ENCODE measurements at regions not wholly inside any gene's neighbourhood (a gene's known extent, or its start where the extent isn't known, plus 50 kb on each side); places are given as distances from the start of the nearest gene placed in this dataset.

GRCh38 chr2:121858369-121858768, 102.9 kb downstream of the TSN start:
- CTCF ChIA-PET = no interaction called here
- POLR2A ChIA-PET (ENCODE audit: low non-redundant PET) = no interaction called here
- TF ChIP-seq CTCF (conservative IDR thresholded peaks at IDR 0.05; ENCODE audit: low read depth) = no peak
- no peak overlapping the region for H3K27ac ChIP-seq
- DNase-seq (ENCODE audit: low spot score) = no peak

- no peak overlapping the region for H3K27ac ChIP-seq
- CTCF ChIA-PET = no interaction called here
- POLR2A ChIA-PET (ENCODE audit: low non-redundant PET) = no interaction called here
- no peak for TF ChIP-seq CTCF (conservative IDR thresholded peaks at IDR 0.05; ENCODE audit: low read depth)
- no peak for DNase-seq (ENCODE audit: low spot score)
Observed at GRCh38 chr2:121858847-121859246, 103.4 kb downstream of the TSN start.

DNA sequence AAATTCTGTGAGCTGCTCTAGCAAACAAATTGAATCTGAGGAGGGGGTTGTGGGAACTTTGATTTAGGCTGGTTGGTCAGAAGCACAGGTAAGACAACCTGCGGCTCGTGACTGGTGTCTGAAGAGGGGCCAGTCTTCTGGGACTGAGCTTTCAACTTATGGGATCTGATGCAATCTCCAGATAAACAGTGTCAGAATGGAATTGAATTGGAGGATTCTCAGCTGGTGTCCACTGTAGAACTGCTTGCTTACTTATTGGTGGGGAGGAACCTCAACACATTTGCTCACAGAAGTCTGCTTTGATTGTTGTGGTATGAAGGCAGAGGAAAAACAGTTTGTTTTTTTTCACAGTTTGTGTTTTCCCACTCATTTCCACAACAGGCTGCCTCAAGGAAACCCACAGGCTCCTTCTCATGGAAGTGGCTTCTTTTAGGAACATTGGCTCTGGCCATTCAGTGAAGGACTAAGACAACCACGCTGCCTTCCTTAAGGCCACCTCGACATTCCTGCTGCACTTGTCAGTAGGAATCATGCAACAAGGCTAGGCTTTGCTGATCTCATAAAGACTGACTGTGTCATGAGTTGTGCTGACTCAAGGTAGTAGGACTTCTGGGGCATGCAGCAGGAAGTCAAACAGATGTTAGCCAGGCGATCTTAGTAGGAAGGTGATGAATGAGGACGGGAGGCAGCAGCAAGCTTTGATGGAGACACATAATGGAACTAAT, 104.7 kb downstream of the TSN start:
- no peak for TF ChIP-seq CTCF (conservative IDR thresholded peaks at IDR 0.05; ENCODE audit: low read depth)
- POLR2A ChIA-PET (ENCODE audit: low non-redundant PET) = no interaction called here
- CTCF ChIA-PET = no interaction called here
- H3K27ac ChIP-seq = no peak overlapping the region
- peak; percentile 22 for DNase-seq (ENCODE audit: low spot score)

GRCh38 chr2:121860758-121861227, 105.3 kb downstream of the TSN start:
- CTCF ChIA-PET = no interaction called here

GRCh38 chr2:121862286-121862685, 106.8 kb downstream of the TSN start:
- ChIA-PET POLR2A (ENCODE audit: low non-redundant PET) (no interaction called here), CTCF (no interaction called here)
- TF ChIP-seq CTCF (conservative IDR thresholded peaks at IDR 0.05; ENCODE audit: low read depth) = no peak
- H3K27ac ChIP-seq = no peak overlapping the region
- no peak for DNase-seq (ENCODE audit: low spot score)

More at GRCh38 chr2:121860758-121861227, 105.3 kb downstream of the TSN start:
- no peak for TF ChIP-seq CTCF (conservative IDR thresholded peaks at IDR 0.05; ENCODE audit: low read depth)
- H3K27ac ChIP-seq = no peak overlapping the region
- DNase-seq (ENCODE audit: low spot score) = no peak
- POLR2A ChIA-PET (ENCODE audit: low non-redundant PET) = no interaction called here

DNA sequence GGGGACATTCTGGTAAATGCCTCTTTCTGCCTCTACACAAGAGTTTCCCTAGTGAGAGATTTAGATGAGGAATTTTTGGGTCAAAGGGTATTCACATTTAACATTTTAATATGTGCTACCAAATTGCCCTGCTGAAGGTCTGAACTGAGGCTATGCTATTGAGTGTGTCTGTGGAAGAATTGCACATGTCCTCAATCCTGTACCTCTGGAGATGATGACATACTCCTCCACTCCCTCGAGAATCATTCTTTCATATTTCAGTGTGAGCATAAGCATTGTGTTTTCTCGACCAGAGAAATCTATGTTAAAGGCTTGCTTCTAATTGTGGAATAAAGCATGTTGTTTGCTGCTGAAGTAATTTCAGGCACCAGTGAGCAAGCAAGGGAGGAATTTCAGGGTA, 110.5 kb downstream of the TSN start:
- DNase-seq (ENCODE audit: low spot score) = no peak
- CTCF ChIA-PET = no interaction called here
- no peak for TF ChIP-seq CTCF (conservative IDR thresholded peaks at IDR 0.05; ENCODE audit: low read depth)
- no peak overlapping the region for H3K27ac ChIP-seq
- POLR2A ChIA-PET (ENCODE audit: low non-redundant PET) = no interaction called here
